Prostate gland (tissue), 1 donor: ENCODE measurements at regions not wholly inside any gene's neighbourhood (a gene's known extent, or its start where the extent isn't known, plus 50 kb on each side); places are given as distances from the start of the nearest gene placed in this dataset.

Source experiments
- POLR2A ChIP-seq: fragments of 450-650 bp; IDR thresholded peaks from one replicate; pipeline ENCODE4 v1.6.1; 2016; ENCODE audit warnings: antibody characterized with exemption, mild to moderate bottlenecking
- POLR2AphosphoS5 ChIP-seq: sonication (generic); formaldehyde crosslinking; IDR thresholded peaks from one replicate; pipeline ENCODE4 v1.6.1; 2017; ENCODE audit warnings: antibody characterized with exemption

- TF ChIP-seq POLR2AphosphoS5, result no peak
- no peak for TF ChIP-seq POLR2A
These were observed 147.7 kb downstream of the ZNF664 start for GRCh38 chr12:124120739-124121138.
